Naive B cell (primary cell): ENCODE measurements at regions not wholly inside any gene's neighbourhood (a gene's known extent, or its start where the extent isn't known, plus 50 kb on each side); places are given as distances from the start of the nearest gene placed in this dataset.
"Not testable (repeated sequence)": the region's sequence is repeated elsewhere in the genome, so short reads cannot be mapped to it uniquely, and the experiment has no call there.

Experiments
- ATAC-seq, 2 donors: fragments of 150-1000 bp; cut with Tn5 transposase; 2 replicates each; pipeline ENCODE4 v1.10.0; 2021; ENCODE audit warnings: low read depth in 2 of 2, mild to moderate bottlenecking in 2 of 2, moderate library complexity in 2 of 2
- DNase-seq: peaks from one replicate; pipeline ENCODE4 v3.0.0; 2022
- H3K27ac Mint-ChIP-seq, 6 donors: one replicate each; pipeline ENCODE4 v1.8.0; 2020 to 2022; ENCODE audit warnings: mild to moderate bottlenecking in 6 of 6, mixed read lengths in 6 of 6, moderate library complexity in 5 of 6, inconsistent platforms in 2 of 6
- H3K27me3 Mint-ChIP-seq, 3 donors: one replicate each; pipeline ENCODE4 v1.8.0; 2021 to 2022; ENCODE audit warnings: mixed read lengths in 3 of 3, mild to moderate bottlenecking in 1 of 3
- H3K36me3 Mint-ChIP-seq, 2 donors: one replicate each; pipeline ENCODE4 v1.8.0; 2020 to 2022; ENCODE audit warnings: mixed read lengths in 2 of 2, inconsistent platforms in 1 of 2, mild to moderate bottlenecking in 1 of 2
- H3K4me1 Mint-ChIP-seq, 3 donors: one replicate each; pipeline ENCODE4 v1.8.0; 2020 to 2022; ENCODE audit warnings: mixed read lengths in 3 of 3, inconsistent platforms in 1 of 3, mild to moderate bottlenecking in 1 of 3, moderate library complexity in 1 of 3
- H3K4me3 Mint-ChIP-seq, 8 donors: one replicate each; pipeline ENCODE4 v1.8.0; 2020 to 2022; ENCODE audit warnings: mild to moderate bottlenecking in 8 of 8, mixed read lengths in 8 of 8, moderate library complexity in 8 of 8, inconsistent platforms in 2 of 8
- H3K9me3 Mint-ChIP-seq, 7 donors: one replicate each; pipeline ENCODE4 v1.8.0; 2020 to 2022; ENCODE audit warnings: mixed read lengths in 7 of 7, mild to moderate bottlenecking in 5 of 7, inconsistent platforms in 2 of 7, moderate library complexity in 1 of 7

DNA sequence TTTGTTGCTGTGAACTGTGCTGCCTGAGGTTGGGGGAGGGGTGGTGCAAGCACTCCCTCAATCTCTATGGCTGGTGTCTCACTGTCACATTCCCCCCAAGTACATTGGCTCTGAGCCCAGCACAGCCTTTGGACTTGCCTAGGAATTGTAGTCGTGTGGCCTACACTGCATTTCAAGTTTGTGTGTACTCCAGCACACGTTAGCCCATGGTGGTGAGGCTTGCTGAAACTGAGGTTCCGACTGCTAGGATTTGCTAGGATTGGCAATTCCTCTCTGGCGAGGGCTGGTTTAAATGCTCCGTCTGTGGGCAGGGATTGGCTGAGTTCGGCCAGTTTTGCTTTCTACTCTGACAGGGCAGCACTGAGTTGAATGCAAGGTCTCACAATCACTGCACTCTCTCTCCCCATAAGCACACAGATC is 121.7 kb upstream of the CXXC4 start:
- no peak overlapping the region for H3K27ac Mint-ChIP-seq

DNA sequence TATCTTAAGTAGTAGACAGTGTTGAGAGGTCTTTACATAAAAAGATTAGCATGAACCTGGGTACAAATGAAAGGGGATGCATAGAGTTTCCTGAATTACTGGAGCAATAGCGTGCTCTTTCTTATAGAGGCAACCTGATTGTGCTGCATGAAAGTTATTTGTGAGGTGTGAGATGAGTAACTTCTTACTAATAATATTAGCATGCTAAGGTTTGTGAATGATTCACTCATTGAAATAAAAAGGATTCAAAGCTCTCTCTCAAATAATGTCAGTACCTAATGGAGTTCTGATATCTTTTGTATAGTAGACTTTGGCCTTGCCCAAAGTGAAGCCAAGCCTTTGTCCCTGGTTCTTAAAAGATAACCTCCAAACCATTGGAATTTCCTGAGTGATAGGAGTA is 131.0 kb upstream of the CXXC4 start:
- peaks cover 0 to 5% (median 2%) of the 10 kb centered on the region in 7 donors for H3K9me3 Mint-ChIP-seq

More for the DNA sequence above, 121.7 kb upstream of the CXXC4 start:
- H3K9me3 Mint-ChIP-seq, result peaks cover 1 to 12% (median 6%) of the 10 kb centered on the region in 7 donors
- H3K36me3 Mint-ChIP-seq, result no peaks in the 10 kb centered on the region
- no peaks in the 10 kb centered on the region for H3K27me3 Mint-ChIP-seq
- ATAC-seq (no peak), DNase-seq (no peak)
- no peaks in the 10 kb centered on the region for H3K4me1 Mint-ChIP-seq
- H3K4me3 Mint-ChIP-seq, result no peak overlapping the region

DNA sequence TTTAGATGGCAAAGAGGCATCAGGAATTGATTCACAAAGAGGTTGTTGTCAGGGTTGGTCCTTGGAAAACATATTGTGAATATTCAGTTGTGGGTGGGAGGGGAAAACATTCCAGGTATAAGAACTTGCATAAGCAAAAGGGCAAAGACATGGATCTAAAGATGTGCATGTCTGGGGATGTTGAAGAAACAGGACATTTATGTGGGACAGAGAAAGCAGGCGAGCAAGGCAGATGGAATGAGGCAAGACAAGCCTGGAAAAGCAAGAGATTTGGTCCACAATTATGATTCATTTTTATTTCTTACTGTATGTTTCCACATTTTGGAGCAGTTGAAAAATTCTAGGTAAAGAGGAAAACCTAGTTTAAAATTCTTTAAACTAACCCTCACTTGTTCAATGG is 134.9 kb upstream of the CXXC4 start:
- no peak for ATAC-seq
- Mint-ChIP-seq H3K9me3 (peaks cover 0 to 2% (median 0%) of the 10 kb centered on the region in 7 donors), H3K27ac (no peak overlapping the region)

More for the DNA sequence above, 131.0 kb upstream of the CXXC4 start:
- no peak for DNase-seq
- no peaks in the 10 kb centered on the region for H3K4me1 Mint-ChIP-seq
- H3K27me3 Mint-ChIP-seq, result no peaks in the 10 kb centered on the region
- H3K4me3 Mint-ChIP-seq, result no peak overlapping the region
- no peak for ATAC-seq
- no peaks in the 10 kb centered on the region for H3K36me3 Mint-ChIP-seq
- no peak overlapping the region for H3K27ac Mint-ChIP-seq

DNA sequence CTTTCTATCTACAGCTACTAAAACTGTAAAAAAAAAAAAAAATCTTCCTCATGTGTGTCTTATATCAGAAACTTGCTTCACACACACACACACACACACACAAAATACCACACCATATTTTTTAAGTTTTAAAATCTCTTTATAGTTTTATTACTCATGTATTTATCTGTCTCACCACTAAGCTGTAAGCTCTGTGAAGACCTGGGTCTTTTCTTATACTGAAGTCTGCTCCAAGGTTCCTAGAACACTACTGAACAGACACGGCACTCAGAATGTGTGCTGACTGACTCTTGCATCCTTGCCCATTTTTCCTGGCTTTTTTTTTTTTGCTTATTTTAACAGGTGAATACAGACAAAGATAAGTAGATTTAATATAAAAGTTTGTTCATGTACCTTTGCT is 135.6 kb upstream of the CXXC4 start:
- H3K4me1 Mint-ChIP-seq, result no peaks in the 10 kb centered on the region
- H3K27ac Mint-ChIP-seq, result no peak overlapping the region
- H3K36me3 Mint-ChIP-seq, result no peaks in the 10 kb centered on the region
- DNase-seq, result no peak
- ATAC-seq, result no peak
- H3K4me3 Mint-ChIP-seq, result no peak overlapping the region
- no peaks in the 10 kb centered on the region for H3K27me3 Mint-ChIP-seq
- H3K9me3 Mint-ChIP-seq, result peaks cover 0 to 2% (median 0%) of the 10 kb centered on the region in 7 donors

More for the DNA sequence above, 134.9 kb upstream of the CXXC4 start:
- no peak for DNase-seq
- Mint-ChIP-seq H3K36me3 (no peaks in the 10 kb centered on the region), H3K4me3 (no peak overlapping the region), H3K27me3 (no peaks in the 10 kb centered on the region), H3K4me1 (no peaks in the 10 kb centered on the region)

DNA sequence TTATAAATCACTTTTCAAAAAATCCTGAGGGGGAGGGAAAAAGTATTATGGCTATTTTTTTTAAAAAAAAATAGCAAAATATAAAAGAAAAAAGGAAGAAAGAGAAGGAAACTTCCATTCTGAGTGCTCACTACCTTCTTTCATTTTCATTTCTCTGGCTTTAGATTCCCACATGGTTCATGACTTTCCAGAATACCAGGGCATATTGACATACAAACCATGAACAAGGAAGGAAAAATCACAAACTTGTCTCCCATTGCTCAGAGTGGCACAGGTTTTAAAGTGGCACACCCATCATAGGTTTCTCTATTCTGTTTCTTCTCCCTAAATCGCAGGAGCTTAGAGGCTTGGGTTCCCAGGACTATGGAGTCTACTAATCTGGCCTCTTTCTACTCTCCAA is 136.3 kb upstream of the CXXC4 start:
- no peak for ATAC-seq

DNA sequence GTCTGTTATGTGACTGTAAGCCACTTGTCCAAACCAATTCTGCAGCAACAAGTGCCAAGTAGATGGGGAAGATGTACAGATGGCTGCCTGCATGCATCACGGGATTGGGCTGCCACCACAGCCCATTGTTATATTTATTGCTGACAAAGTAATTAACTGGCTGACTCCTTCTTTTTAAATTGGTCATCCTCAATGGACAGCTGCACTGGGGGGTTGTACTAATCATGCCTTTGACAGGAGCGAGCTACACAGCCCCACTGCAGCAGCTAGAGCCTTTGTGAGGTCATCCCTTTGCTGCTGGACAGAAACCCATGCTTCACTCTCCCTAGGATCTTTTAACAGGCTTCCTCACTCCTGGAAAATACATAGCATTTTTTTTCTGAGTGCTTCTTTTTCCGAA is 146.7 kb upstream of the CXXC4 start:
- H3K9me3 Mint-ChIP-seq, result peaks cover 0 to under 1% (median 0%) of the 10 kb centered on the region in 7 donors
- DNase-seq, result no peak
- H3K4me1 Mint-ChIP-seq, result no peaks in the 10 kb centered on the region
- H3K36me3 Mint-ChIP-seq, result no peaks in the 10 kb centered on the region
- no peaks in the 10 kb centered on the region for H3K27me3 Mint-ChIP-seq
- H3K27ac Mint-ChIP-seq, result no peak overlapping the region
- ATAC-seq, result no peak
- H3K4me3 Mint-ChIP-seq, result no peak overlapping the region

More for the DNA sequence above, 136.3 kb upstream of the CXXC4 start:
- Mint-ChIP-seq H3K4me1 (no peaks in the 10 kb centered on the region), H3K9me3 (peaks cover 0 to 4% (median 0%) of the 10 kb centered on the region in 7 donors), H3K36me3 (no peaks in the 10 kb centered on the region), H3K27me3 (no peaks in the 10 kb centered on the region), H3K27ac (no peak overlapping the region), H3K4me3 (no peak overlapping the region)
- DNase-seq, result no peak

DNA sequence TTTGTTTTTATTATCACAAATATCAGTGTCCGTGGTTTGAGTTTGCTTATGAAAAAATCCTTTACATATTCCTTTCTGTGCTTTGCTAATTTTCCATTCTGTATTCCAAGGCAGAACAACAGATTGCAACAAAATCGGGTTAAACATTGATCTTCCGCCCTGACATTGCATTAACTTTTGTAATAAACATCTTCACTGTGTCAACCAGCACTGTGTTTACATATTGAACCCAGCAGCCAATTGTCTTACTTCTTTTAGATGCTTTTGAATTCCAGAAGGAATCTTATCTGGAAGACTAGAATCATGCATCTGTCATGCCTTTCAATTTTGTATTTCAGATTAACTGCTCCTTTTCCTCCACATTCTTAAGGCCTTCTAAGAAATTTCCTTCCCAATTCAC is 147.8 kb upstream of the CXXC4 start:
- no peak for ATAC-seq
- no peak overlapping the region for H3K4me3 Mint-ChIP-seq
- no peaks in the 10 kb centered on the region for H3K9me3 Mint-ChIP-seq
- no peaks in the 10 kb centered on the region for H3K36me3 Mint-ChIP-seq
- no peaks in the 10 kb centered on the region for H3K4me1 Mint-ChIP-seq
- DNase-seq, result no peak
- no peaks in the 10 kb centered on the region for H3K27me3 Mint-ChIP-seq
- H3K27ac Mint-ChIP-seq, result no peak overlapping the region

DNA sequence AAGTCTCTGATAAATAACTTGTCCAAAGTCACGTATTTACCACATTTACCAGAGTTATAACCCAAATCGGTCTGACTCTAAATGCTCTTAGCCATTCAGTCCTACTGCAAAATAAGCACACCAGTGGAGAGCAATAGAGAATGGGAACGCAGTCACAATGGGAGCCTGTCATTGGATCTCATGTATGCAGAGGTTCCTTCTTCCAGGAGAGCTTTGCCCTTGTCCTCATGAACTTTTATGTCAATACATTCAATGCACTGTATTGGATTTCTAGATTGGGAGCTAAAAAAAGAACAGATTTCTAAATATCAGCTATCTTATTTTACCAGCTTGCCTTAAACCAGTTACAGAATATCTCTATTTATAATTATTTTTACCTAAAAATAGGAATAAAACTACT is 149.1 kb upstream of the CXXC4 start:
- H3K27ac Mint-ChIP-seq, result no peak overlapping the region
- no peaks in the 10 kb centered on the region for H3K4me1 Mint-ChIP-seq
- no peaks in the 10 kb centered on the region for H3K27me3 Mint-ChIP-seq
- no peaks in the 10 kb centered on the region for H3K36me3 Mint-ChIP-seq
- DNase-seq (no peak), ATAC-seq (no peak)
- H3K9me3 Mint-ChIP-seq, result peaks cover 0 to 9% (median 0%) of the 10 kb centered on the region in 7 donors
- H3K4me3 Mint-ChIP-seq, result no peak overlapping the region

DNA sequence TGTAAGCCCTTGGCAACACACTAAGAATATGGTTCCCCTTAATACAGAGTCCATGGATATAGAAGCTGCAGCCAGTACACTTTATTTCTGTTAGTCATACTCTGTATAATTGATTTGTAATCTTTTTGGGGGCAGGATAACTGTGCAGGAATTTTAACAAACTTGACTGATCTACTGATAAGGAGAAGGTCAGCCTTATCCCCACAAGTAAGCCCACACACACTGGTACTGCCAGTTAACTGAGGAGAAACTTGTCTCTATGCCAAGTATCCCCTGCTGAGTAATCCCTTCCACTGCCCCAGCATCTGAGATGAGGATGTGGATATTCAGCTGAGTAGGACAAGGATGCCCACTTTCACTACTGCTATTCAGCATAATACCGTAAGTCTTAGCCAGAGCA is 154.9 kb upstream of the CXXC4 start:
- H3K4me1 Mint-ChIP-seq, result no peaks in the 10 kb centered on the region
- H3K27me3 Mint-ChIP-seq, result no peaks in the 10 kb centered on the region
- no peak for ATAC-seq
- H3K27ac Mint-ChIP-seq, result no peak overlapping the region
- H3K4me3 Mint-ChIP-seq, result no peak overlapping the region
- H3K9me3 Mint-ChIP-seq, result peaks cover 0 to 28% (median 2%) of the 10 kb centered on the region in 7 donors
- DNase-seq, result no peak
- no peaks in the 10 kb centered on the region for H3K36me3 Mint-ChIP-seq

DNA sequence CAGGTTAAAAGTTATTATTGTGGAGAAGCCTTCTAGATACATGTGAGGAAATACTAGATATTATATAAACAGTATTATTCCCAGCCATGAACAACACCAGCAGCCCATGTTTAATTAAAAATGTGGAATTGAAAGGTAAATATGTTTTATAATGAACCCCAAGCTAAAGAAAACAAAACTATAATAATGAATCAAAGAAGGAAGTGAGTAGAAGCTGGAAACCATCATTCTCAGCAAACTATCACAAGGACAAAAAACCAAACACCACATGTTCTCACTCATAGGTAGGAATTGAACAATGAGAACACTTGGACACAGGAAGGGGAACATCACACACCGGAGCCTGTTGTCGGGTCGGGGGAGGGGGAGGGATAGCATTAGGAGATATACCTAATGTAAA is 167.6 kb upstream of the CXXC4 start:
- not testable (repeated sequence) for H3K27ac Mint-ChIP-seq, H3K4me3 Mint-ChIP-seq, H3K27me3 Mint-ChIP-seq, H3K36me3 Mint-ChIP-seq, H3K4me1 Mint-ChIP-seq, ATAC-seq, DNase-seq
- H3K9me3 Mint-ChIP-seq, result peaks cover 2 to 12% (median 7%) of the 10 kb centered on the region in 7 donors

DNA sequence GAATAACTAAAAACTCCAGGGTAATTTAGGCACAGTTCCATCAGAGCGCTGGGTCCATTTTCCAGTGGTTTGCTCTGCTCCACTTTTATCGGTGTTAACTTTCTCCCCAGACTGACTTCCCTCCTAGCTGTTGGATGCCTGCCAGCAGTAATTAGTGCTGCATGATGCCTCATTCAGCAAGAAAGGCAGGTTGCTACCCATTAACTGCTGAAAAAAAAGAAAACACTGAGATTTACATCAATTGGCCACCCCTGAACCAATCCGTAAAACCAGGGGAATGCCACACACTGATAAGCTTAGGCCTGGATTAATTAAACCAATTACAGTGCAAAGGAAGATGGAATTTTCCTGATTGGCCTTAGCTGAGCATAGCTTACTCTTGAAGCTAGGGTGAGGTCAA is 182.4 kb upstream of the CXXC4 start:
- H3K9me3 Mint-ChIP-seq, result peaks cover 0 to 8% (median 2%) of the 10 kb centered on the region in 7 donors
- H3K27ac Mint-ChIP-seq, result no peak overlapping the region
- H3K4me1 Mint-ChIP-seq, result no peaks in the 10 kb centered on the region
- DNase-seq, result no peak
- H3K36me3 Mint-ChIP-seq, result no peaks in the 10 kb centered on the region
- ATAC-seq, result no peak
- no peak overlapping the region for H3K4me3 Mint-ChIP-seq
- H3K27me3 Mint-ChIP-seq, result no peaks in the 10 kb centered on the region

DNA sequence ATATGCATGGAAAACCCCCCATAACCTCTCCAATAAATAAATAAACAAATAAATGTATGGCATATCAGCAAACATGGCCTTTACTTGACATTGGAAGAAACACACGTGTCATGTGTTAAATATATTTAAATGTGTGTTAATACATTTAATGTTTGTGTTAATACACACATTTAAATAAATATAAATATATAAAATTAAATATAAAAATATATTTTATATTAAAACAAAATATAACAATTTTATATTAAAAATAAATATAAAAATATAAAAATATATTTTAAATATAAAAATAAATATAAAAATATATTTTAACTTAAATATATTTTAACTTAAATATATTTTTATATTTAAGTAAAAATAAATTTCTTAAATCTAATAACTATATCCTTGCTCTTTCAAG is 187.6 kb upstream of the CXXC4 start:
- Mint-ChIP-seq H3K9me3 (peaks cover 3 to 16% (median 8%) of the 10 kb centered on the region in 7 donors), H3K27me3 (no peaks in the 10 kb centered on the region), H3K36me3 (no peaks in the 10 kb centered on the region), H3K27ac (no peak overlapping the region), H3K4me1 (no peaks in the 10 kb centered on the region), H3K4me3 (no peak overlapping the region)
- no peak for DNase-seq
- ATAC-seq, result no peak

DNA sequence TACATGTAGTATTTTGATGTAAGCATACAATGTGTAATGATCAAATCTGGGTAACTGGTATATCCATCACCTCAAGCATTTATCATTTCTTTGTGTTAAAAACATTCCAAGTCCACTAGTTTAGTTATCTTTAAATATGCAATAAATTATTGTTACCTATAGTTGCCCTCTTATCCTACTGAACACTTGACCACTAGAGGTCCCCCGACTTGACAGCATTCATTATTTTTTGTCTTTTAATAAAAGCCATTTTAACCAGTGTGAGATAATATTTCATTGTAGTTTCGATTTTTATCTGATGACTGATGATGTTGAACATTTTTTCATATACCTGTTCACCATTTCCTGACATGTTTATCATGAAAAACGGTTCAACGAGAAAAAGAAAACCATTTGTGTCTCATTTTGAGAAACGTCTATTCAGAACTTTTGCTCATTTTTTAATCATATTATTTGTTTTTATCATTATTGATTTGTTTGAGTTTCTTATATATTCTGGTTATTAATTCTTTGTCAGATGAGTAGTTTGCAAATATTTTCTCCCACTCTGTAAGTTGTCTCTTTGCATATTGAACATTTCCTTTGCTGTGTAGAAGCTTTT is 199.0 kb upstream of the CXXC4 start:
- no peaks in the 10 kb centered on the region for H3K36me3 Mint-ChIP-seq
- no peak overlapping the region for H3K4me3 Mint-ChIP-seq
- DNase-seq, result no peak
- H3K4me1 Mint-ChIP-seq, result no peaks in the 10 kb centered on the region
- H3K27ac Mint-ChIP-seq, result no peak overlapping the region
- H3K9me3 Mint-ChIP-seq, result peaks cover 0 to 3% (median 0%) of the 10 kb centered on the region in 7 donors
- no peak for ATAC-seq
- no peaks in the 10 kb centered on the region for H3K27me3 Mint-ChIP-seq

DNA sequence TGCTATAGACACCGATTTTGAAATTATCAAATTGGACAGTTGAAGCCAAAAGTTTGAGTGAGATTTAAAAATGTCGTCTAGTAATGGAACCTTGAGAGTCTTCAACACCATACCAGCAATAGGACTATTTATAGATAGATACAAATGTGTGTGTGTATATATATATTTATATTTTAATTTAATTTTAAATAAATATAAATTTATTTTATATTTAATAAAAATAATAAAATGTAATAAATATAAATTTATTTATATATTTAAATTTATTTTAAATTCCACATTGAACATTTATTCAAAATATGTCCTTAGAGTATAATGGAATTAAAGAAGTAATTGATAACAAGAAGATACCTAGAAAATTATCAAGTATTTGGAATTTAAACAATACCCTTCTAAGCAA is 221.9 kb upstream of the CXXC4 start:
- ATAC-seq, result no peak
- H3K4me3 Mint-ChIP-seq, result no peak overlapping the region

More for the DNA sequence above, 221.9 kb upstream of the CXXC4 start:
- Mint-ChIP-seq H3K9me3 (peaks cover 0 to 12% (median 2%) of the 10 kb centered on the region in 7 donors), H3K27ac (no peak overlapping the region), H3K27me3 (peaks cover 0 to 8% (median 6%) of the 10 kb centered on the region in 3 donors), H3K36me3 (no peaks in the 10 kb centered on the region), H3K4me1 (no peaks in the 10 kb centered on the region)
- DNase-seq, result no peak
